NCI-H2107 treated with DMSO at 0.1 percent for 48 hours (cell line): ENCODE measurements at regions not wholly inside any gene's neighbourhood (a gene's known extent, or its start where the extent isn't known, plus 50 kb on each side); places are given as distances from the start of the nearest gene placed in this dataset.
"Not testable (repeated sequence)": the region's sequence is repeated elsewhere in the genome, so short reads cannot be mapped to it uniquely, and the experiment has no call there.

Experiments
- DNase-seq: peaks from one replicate; lab custom pipeline; 2025; ENCODE audit not compliant: unreplicated experiment; lab: John Stamatoyannopoulos, UW

- DNase-seq, result no peak
Observed at GRCh38 chr14:23895480-23895879, 58.1 kb upstream of the DHRS4 start.

GRCh38 chr14:23896609-23897153, 56.9 kb upstream of the DHRS4 start:
- DNase-seq, result no peak

- not testable (repeated sequence) for DNase-seq
Observed at GRCh38 chr14:23897291-23897690, 56.3 kb upstream of the DHRS4 start.

- not testable (repeated sequence) for DNase-seq
Observed at GRCh38 chr14:23898359-23898758, 55.2 kb upstream of the DHRS4 start.

- DNase-seq, result no peak
Observed at GRCh38 chr14:23899788-23900187, 53.8 kb upstream of the DHRS4 start.

GRCh38 chr14:23903442-23903841, 50.1 kb upstream of the DHRS4 start:
- DNase-seq, result no peak
